Non-pigmented ciliary epithelial cell (primary cell): ENCODE measurements at regions not wholly inside any gene's neighbourhood (a gene's known extent, or its start where the extent isn't known, plus 50 kb on each side); places are given as distances from the start of the nearest gene placed in this dataset.

Experiments used
- DNase-seq: peaks from one replicate; pipeline ENCODE4 v3.0.0-alpha.2; 2010; ENCODE audit warnings: low read depth

- DNase-seq = no peak
These were observed 59.8 kb downstream of the SOX11 start for GRCh38 chr2:5751873-5752482.

GRCh38 chr2:5756272-5756671 lies 64.1 kb downstream of the SOX11 start:
- DNase-seq = no peak

DNA sequence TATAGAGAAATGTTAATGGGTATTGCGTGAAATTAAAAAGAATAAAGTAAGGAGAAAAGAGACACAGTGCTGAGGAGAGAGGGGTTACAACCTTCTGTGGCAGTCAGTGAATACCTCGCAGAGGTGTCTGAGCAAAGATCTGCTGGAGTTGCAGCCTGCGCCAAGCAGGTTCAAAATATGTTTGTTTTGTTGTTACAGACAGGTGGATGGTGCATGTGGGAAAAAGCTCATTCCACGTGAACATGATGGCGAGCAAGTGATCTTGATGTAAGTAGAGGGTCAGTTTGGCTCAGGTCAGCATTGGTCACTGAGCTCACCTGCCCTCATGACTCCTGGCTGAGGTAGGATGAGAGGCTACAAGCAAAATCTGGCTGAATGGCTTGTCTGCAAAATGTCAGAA lies 66.2 kb downstream of the SOX11 start:
- DNase-seq = no peak

DNA sequence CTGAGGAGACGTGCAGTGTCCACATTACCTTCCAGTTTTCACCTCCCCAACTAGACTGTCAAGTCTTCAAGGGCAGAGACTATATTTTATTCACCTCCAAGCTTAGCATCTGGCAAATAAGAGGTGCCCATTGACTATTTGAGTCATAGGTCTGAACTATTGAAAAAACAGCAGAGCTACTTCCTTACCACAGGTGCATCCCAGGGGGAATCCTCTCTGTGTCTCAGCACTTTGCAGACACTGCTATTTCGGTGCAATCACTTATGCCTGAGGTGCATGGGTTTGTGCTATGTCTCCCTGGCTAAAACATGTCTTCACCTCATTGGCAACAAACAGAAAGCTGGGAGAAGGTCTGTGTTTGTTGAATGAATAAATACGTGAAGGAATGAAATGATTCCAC lies 67.8 kb downstream of the SOX11 start:
- DNase-seq = no peak

- no peak for DNase-seq
These were observed 71.3 kb downstream of the SOX11 start for GRCh38 chr2:5763531-5763930.

- no peak for DNase-seq
These were observed 71.9 kb downstream of the SOX11 start for GRCh38 chr2:5764041-5764440.

DNA sequence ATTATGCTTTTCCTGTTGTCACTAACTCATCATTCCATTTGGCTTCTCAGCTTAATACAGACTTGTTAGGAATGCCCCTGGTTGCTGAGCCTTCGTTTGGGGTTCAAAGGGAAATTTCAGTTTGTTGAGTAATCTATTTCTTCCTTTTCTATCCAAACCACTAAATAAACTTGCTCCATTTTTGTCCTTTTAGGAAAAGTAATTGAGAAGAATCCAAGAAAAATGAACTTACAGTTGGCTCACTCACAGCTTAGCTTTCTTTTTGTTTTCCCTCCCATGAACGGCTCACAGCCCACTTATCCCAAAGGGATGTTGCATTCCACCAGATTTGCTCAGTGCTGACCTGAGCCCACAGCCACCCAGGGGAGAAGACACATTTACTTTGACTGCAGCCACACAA lies 73.9 kb downstream of the SOX11 start:
- peak; percentile 30 for DNase-seq

DNA sequence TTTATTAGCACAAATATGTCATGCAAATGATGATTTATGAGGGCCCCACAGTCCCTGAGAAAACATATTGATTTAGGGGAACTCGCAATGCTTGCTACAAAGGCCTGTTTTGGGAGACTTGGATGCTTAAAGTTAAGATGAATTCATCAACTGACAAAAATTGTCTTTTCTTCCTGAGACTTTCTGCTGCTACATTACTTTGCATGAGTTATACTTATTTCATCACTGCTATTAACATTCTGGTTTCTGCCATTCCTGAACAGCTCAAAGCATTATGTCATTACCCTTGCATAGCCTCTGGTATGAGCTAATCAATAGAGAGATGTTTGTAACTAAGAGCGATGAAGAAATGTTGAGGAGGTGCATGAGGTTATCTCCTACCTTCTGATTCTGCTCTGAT lies 74.4 kb downstream of the SOX11 start:
- peak; percentile 26 for DNase-seq

GRCh38 chr2:5777131-5777535 lies 84.9 kb downstream of the SOX11 start:
- DNase-seq = no peak

DNA sequence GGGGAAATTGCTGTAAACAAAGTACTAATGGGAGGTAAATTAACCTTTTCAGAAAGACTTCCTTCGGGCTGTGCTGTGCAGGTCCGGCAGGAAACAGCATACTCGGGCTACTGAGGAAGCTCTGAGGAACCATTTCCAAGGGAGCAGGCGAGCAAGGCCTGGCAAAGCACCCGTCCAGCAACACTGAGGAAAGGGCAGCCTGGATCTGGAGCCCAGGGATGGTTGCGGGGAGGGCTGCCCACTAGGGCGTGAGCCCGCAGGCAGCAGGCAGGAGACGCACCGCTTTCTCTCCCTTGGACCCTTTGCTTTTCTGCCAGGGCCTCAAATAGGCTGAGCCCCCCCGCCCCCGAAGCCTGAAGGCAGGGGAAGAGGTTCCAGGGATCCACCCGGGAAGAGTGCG lies 89.5 kb downstream of the SOX11 start:
- no peak for DNase-seq

- DNase-seq = no peak
These were observed 89.9 kb downstream of the SOX11 start for GRCh38 chr2:5782103-5782502.

GRCh38 chr2:5788447-5788846 lies 96.3 kb downstream of the SOX11 start:
- no peak for DNase-seq

GRCh38 chr2:5791371-5791770 lies 99.2 kb downstream of the SOX11 start:
- no peak for DNase-seq

GRCh38 chr2:5794012-5794411 lies 101.8 kb downstream of the SOX11 start:
- DNase-seq = no peak

DNA sequence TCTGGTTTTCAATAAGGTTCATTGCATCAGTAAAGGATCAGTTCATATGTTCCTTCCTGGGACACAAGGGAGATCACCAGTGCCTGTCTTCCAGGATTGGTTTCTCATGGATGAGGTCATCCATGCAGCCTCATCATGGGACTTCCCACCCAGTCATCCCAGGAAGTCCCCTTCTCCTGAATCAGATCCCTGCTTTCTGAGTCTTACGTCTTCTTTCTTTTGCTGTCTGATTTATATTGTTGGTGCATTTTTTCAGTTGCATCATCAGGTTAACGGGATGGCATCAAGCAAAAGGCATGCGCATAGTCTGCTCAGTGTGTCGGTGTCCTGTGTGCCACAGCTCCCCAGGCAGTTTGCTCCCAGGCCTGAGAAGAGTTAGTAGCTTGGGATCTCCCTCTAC lies 105.9 kb downstream of the SOX11 start:
- peak; percentile 48 for DNase-seq

DNA sequence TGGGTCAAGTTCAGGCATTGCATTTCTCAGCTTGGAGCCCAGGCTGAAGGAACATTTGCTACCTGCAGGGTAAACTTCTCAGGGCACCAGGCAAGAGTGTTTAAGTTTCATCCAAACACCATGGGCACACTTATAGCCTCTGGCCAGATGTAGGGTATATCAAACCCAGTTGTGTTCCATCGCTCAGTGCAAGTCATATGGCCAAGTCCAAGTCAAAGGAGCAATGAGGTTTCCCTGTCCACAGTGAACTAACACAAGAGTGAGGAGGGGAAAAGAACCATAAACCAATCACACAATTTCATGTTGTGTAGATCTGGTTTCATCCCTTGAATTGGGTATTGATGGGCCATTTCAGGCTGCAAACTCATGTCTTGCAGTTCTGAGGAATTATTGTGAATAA lies 107.2 kb downstream of the SOX11 start:
- DNase-seq = no peak

DNA sequence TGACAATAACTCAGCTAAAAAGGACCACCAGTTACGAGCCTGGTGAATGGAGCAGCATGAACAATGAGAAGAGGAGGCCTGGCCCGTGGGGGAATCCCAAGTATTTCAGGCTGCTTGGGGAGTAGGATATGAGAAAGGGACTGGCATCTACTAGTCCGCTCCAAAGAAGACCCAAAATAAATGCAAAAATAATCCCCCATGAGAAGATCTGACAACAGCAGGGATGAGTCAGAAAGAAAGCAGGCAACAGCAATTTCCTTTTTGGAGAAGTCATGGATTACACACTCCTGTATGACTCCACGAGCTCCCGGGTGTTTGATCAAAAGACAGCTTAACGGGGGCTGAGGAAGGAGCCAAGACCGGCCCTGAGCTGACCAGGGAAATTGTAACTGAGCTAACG lies 111.4 kb downstream of the SOX11 start:
- peak; percentile 37 for DNase-seq

DNA sequence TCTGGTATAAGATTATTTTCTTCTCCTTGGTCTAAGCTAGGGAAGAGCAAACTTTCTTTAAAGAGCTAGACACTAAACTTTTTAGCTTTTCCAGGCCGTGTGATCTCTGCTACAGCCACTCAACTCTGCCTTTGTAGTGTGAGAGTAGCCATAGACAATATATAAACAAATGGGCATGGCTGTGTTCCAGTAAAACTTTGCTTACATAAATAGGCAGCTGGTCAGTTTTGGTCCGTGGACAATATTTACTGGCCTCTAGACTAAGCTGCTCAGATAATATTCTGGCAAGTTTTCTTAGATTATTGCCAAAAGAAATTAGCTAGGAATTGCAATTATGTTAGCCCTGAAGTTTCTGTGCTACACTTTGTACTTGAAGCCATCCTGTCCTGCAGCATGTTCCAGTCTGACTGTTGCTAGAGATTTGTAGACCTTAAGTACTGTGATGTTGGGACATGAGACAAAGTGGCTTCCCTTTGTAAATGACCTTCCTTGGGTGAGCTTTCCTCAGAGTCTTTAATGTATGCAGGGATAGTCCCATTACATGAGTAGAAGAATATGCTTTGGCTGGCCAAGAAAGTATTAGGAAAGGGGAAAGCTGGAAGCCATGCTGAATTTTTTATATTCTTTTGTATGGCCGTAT lies 126.9 kb downstream of the SOX11 start:
- no peak for DNase-seq

GRCh38 chr2:5824126-5824525 lies 131.9 kb downstream of the SOX11 start:
- no peak for DNase-seq

GRCh38 chr2:5825686-5826085 lies 133.5 kb downstream of the SOX11 start:
- no peak for DNase-seq

- no peak for DNase-seq
These were observed 134.9 kb downstream of the SOX11 start for GRCh38 chr2:5826979-5827655.

DNA sequence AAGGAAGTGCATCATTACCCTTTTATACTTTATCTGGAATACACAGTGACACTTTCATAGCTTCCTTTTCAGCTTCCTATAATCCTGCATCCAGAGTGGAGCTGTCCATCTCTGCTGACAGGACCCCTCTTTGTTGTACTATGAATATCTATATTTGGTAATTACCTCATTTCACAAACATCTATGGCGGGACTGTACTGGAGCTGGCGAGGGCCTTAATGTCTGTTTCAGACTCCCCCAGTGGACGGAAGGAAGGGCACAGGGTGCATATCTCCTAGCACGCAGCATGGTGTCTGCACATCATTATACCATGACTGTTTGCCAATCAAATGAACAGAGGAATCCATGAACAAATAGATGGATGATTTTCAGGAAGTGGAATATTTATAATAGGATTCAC lies 142.3 kb downstream of the SOX11 start:
- no peak for DNase-seq

DNA sequence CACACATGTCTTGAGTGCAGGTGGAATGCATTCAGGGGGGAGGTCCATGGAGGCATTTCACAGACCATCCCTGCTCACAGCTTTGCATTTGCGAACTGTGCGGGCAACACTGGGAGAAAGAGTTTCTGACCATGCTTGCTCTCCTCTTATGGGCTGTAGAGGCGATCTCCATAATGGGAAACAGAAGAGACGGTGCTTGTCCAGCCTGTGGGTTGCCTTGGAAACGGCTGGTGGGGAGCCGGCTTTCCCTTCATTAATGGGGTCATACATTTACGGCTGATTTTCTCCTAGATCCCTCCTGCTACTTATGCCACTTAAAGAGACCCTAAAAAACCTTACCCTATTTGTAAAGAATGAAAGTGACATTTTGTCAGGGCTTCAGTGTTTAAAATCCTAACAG lies 147.4 kb downstream of the SOX11 start:
- DNase-seq = no peak

DNA sequence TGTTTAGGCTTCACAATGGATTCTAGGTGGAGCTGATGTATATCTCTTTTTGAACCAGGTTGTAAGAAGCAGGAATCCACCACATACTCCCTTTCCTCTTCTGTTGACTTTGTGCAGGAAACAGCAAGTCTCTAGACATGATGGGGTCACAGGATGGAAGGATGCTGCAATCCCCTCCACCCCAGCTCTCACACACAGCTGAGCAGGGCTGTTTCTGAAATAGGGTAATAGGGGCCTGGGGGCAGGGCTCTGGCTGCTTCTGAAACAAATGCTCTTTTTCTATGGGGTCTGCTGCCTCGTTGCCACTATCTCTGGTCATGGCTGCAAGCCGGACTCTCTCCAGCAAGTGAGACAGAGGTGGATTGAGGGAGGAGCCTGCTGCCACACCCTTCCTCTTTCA lies 148.9 kb downstream of the SOX11 start:
- DNase-seq = no peak
